MG63 (cell line): ENCODE measurements at regions not wholly inside any gene's neighbourhood (a gene's known extent, or its start where the extent isn't known, plus 50 kb on each side); places are given as distances from the start of the nearest gene placed in this dataset.

ENCODE experiments used
- DNase-seq: peaks from one replicate; pipeline ENCODE4 v3.0.0-alpha.2; 2020
- H3K27me3 ChIP-seq: fragments of 250-450 bp; sonication (Bioruptor Pico); 2 replicates; pipeline ENCODE4 v1.5.1; 2020; ENCODE audit warnings: mild to moderate bottlenecking, moderate library complexity
- H3K36me3 ChIP-seq: fragments of 250-450 bp; sonication (Bioruptor Pico); 2 replicates; pipeline ENCODE4 v1.5.1; 2020; ENCODE audit warnings: mild to moderate bottlenecking, moderate library complexity
- H3K4me3 ChIP-seq: fragments of 250-450 bp; sonication (Bioruptor Pico); 2 replicates; pipeline ENCODE4 v1.5.1; 2020; ENCODE audit warnings: mild to moderate bottlenecking, moderate library complexity
- H3K9me3 ChIP-seq: fragments of 250-450 bp; sonication (Bioruptor Pico); 2 replicates; pipeline ENCODE4 v1.5.1; 2020; ENCODE audit warnings: mild to moderate bottlenecking, moderate library complexity

- peak; percentile 40 for DNase-seq
- no peaks in the 10 kb centered on the region for H3K27me3 ChIP-seq
- no peak overlapping the region for H3K4me3 ChIP-seq
- H3K9me3 ChIP-seq = peaks cover 8% of the 10 kb centered on the region
- no peaks in the 10 kb centered on the region for H3K36me3 ChIP-seq
Measured at GRCh38 chr2:52113338-52113737, 1081.4 kb upstream of the NRXN1 start.

DNA sequence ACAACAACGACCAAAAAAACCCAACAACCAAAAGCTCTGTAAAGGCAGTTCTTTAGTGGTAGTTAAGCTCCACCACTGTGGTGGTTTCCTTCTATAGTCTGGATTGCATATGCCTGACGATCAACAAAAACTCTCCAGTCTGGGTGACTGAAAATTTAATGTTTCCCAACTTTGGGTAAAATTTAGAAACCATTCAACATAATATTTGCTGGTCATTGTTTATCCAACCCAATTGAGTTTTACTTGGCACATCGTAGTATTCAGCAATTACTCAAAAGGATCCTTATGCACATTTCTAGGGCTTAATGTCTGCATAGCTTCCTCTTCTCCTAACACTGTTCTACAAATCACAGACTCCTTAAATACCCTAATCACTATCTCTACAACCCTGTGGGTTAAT is 1080.2 kb upstream of the NRXN1 start:
- DNase-seq = no peak
- no peak overlapping the region for H3K4me3 ChIP-seq

GRCh38 chr2:52107124-52107523 is 1075.2 kb upstream of the NRXN1 start:
- no peaks in the 10 kb centered on the region for H3K27me3 ChIP-seq
- H3K36me3 ChIP-seq = no peaks in the 10 kb centered on the region
- no peak for DNase-seq
- H3K4me3 ChIP-seq = no peak overlapping the region
- peaks cover 5% of the 10 kb centered on the region for H3K9me3 ChIP-seq

More for the DNA sequence above, 1080.2 kb upstream of the NRXN1 start:
- Histone ChIP-seq H3K27me3 (no peaks in the 10 kb centered on the region), H3K36me3 (no peaks in the 10 kb centered on the region), H3K9me3 (peaks cover 8% of the 10 kb centered on the region)

DNA sequence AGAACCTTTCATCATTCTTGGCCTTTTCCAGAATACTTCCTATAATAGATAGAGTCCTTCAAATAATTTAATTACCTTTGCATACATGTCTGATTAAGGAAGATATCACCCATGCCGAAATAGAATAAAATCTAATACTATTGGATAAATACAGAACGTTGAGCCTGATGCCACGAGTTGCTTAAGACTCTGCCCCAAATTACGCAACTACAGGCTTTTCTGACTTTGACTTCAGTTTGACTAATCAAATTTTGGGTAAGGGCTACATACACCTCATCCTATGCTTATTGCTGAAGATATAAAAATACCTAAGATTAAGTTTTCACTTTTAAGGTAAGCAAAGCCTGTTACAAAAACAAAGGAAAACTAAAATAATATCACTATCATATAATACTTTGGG is 1065.1 kb upstream of the NRXN1 start:
- Histone ChIP-seq H3K4me3 (no peak overlapping the region), H3K36me3 (no peaks in the 10 kb centered on the region), H3K27me3 (no peaks in the 10 kb centered on the region), H3K9me3 (no peaks in the 10 kb centered on the region)
- no peak for DNase-seq

DNA sequence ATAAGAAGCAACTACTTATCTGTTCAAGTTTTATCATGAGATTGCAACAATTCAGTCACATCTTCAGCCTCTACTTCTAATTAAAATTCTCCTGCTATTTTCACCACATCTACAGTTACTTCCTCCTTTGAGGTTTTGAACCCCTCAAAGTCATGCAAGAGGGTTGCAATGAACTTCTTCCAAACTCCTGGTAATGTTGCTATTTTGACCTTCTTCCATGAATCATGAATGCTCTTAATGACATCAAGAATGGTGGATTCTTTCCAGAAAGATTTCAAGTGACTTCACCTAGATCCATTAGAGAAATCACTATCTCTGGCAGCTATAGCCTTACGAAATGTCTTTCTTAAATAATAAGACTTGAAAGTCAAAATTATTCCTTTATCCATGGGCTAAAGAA is 1052.8 kb upstream of the NRXN1 start:
- no peaks in the 10 kb centered on the region for H3K27me3 ChIP-seq
- no peaks in the 10 kb centered on the region; the same call in 1 of the 2 replicates for H3K9me3 ChIP-seq
- no peaks in the 10 kb centered on the region for H3K36me3 ChIP-seq
- no peak overlapping the region for H3K4me3 ChIP-seq
- no peak for DNase-seq

- Histone ChIP-seq H3K36me3 (no peaks in the 10 kb centered on the region), H3K4me3 (no peak overlapping the region), H3K27me3 (no peaks in the 10 kb centered on the region), H3K9me3 (no peaks in the 10 kb centered on the region; the same call in 1 of the 2 replicates)
- no peak for DNase-seq
Measured at GRCh38 chr2:52083214-52083613, 1051.3 kb upstream of the NRXN1 start.

DNA sequence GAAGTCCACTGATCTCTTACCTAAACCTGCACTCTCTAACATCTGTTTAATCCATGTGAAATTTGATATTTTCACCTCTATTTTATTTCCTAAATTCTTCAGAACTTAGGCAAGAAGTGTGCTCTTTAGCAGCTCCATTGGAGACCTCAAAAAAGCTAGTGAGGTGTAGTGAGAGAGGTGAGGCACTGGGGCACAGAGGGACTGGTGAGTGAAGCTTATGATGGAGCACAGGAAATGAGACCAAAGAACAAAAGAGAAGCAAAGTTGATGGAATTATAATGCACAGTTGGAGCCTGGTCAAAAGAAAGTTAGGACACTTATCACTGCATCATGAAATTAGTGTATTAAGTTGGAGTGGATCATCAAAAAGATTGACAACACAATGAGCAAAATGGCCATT is 1050.7 kb upstream of the NRXN1 start:
- Histone ChIP-seq H3K4me3 (no peak overlapping the region), H3K27me3 (no peaks in the 10 kb centered on the region), H3K36me3 (no peaks in the 10 kb centered on the region), H3K9me3 (no peaks in the 10 kb centered on the region; the same call in 1 of the 2 replicates)
- no peak for DNase-seq

- H3K36me3 ChIP-seq = no peaks in the 10 kb centered on the region
- H3K4me3 ChIP-seq = no peak overlapping the region
- H3K9me3 ChIP-seq = no peaks in the 10 kb centered on the region; the same call in 1 of the 2 replicates
- DNase-seq = no peak
- no peaks in the 10 kb centered on the region for H3K27me3 ChIP-seq
Measured at GRCh38 chr2:52079602-52080001, 1047.7 kb upstream of the NRXN1 start.

- no peaks in the 10 kb centered on the region for H3K36me3 ChIP-seq
- no peaks in the 10 kb centered on the region for H3K27me3 ChIP-seq
- DNase-seq = no peak
- no peaks in the 10 kb centered on the region for H3K9me3 ChIP-seq
- no peak overlapping the region for H3K4me3 ChIP-seq
Measured at GRCh38 chr2:52077159-52077558, 1045.2 kb upstream of the NRXN1 start.

DNA sequence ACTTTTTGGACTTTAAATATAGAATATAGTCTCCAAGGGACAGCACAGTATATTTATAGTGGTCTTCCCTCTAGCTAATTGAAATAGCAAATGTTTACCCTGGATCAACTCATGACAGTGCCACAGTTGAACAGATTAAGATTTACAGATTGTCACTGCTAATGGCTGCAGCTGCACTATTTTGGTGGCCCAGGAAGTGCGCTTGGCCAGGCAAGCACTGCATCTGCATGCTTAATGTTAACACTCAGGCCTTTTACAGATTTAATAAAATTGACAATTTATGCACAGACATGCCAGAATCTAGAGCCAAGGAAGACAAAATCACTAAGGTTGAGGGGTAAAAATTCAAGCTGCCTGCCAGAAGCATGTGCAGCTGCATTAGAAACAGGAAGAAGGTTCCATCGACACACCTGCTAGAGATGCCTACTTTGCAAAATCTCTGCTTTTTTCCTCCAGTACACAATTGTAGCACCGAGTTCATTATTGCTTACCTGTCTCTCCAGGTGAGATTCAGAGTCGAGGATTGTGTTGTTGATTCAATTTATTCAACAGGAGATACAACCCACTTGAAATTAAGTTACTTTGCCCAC is 1042.3 kb upstream of the NRXN1 start:
- DNase-seq = no peak
- Histone ChIP-seq H3K4me3 (no peak overlapping the region), H3K9me3 (no peaks in the 10 kb centered on the region), H3K36me3 (no peaks in the 10 kb centered on the region), H3K27me3 (no peaks in the 10 kb centered on the region)

DNA sequence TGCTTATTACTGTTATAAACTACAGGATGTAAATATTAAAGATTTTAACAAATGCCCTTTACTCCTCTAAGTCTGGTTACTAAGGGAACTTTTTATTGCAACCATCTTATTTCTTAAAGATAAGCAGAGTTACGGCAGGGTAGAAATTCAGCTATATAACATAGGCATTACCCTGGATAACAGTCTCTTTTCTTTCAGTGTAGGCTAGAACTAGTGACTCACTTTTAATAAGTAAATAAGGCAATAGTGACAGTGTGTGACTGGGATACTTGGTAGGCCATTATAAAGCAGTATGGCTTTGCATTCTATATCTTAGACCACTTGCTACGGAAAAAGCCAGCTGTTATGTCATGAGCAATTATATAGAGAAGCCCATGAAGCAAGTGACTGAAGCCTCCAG is 1041.0 kb upstream of the NRXN1 start:
- H3K9me3 ChIP-seq = no peaks in the 10 kb centered on the region
- DNase-seq = no peak
- no peaks in the 10 kb centered on the region for H3K36me3 ChIP-seq
- no peaks in the 10 kb centered on the region for H3K27me3 ChIP-seq
- no peak overlapping the region for H3K4me3 ChIP-seq

DNA sequence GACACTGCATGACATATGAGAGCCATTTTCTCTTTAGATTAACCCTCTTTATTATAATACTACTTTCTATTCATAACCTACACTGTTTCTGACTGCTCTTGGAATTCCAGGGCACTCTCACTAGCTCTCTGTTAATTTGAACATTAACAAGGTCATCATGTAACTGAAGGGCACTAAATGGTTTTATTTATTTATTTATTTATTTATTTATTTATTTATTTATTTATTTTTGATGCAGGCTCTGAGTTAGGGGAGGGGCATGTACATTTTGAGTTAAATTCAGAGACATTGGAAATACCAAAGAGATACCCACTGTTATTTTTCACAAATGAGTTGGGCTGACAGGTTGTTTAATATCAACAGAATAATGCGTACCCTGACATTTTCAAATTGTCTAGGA is 1038.7 kb upstream of the NRXN1 start:
- Histone ChIP-seq H3K36me3 (no peaks in the 10 kb centered on the region), H3K4me3 (no peak overlapping the region), H3K27me3 (no peaks in the 10 kb centered on the region), H3K9me3 (no peaks in the 10 kb centered on the region)
- DNase-seq = no peak

DNA sequence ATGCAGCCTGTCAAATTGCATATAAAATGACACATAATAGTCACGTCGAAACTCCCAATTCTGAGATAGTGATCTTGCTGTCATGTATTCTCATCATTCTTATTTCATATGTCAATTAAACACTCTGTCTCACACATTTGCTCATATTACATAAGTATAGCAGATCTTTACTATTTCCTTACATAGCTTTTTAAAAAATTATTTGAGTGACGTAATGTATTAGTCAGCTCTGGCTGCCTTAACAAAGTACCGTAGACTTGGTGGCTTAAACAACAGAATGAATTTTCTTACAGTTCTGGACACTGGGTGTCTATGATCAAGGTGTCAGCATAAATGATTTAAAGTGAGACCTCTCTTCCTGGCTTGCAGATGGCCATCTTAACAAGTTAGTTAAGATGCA is 1032.3 kb upstream of the NRXN1 start:
- no peaks in the 10 kb centered on the region for H3K9me3 ChIP-seq
- H3K36me3 ChIP-seq = no peaks in the 10 kb centered on the region
- H3K4me3 ChIP-seq = no peak overlapping the region
- no peaks in the 10 kb centered on the region for H3K27me3 ChIP-seq
- DNase-seq = no peak

GRCh38 chr2:52054824-52055223 is 1022.9 kb upstream of the NRXN1 start:
- 0 out of 2 replicates have a peak, but pooled peaks cover 2% of the 10 kb centered on the region for H3K9me3 ChIP-seq
- no peaks in the 10 kb centered on the region for H3K36me3 ChIP-seq
- DNase-seq = no peak
- no peaks in the 10 kb centered on the region for H3K27me3 ChIP-seq
- no peak overlapping the region for H3K4me3 ChIP-seq

- Histone ChIP-seq H3K9me3 (no peaks in the 10 kb centered on the region), H3K27me3 (no peaks in the 10 kb centered on the region), H3K36me3 (no peaks in the 10 kb centered on the region), H3K4me3 (no peak overlapping the region)
- no peak for DNase-seq
Measured at GRCh38 chr2:52036853-52037252, 1004.9 kb upstream of the NRXN1 start.

DNA sequence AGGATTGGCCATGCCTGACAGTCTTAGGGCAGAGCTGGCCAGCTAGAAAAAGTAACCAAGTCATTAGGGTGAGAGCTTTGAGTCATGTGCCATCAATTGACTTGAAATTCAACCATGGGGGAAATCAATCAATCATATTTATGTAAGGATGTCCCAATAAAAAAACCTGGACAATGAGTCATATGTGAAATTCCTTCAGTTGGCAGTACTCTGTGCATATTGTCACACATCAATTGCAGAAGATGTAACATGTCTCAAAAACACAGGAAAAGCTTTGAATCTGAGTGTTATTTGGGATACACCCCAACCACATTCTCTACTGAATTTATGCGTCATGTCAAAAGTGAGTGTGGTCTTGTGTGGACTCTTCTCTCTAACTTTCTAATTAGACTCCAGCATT is 1004.1 kb upstream of the NRXN1 start:
- Histone ChIP-seq H3K9me3 (no peaks in the 10 kb centered on the region), H3K36me3 (no peaks in the 10 kb centered on the region), H3K4me3 (no peak overlapping the region), H3K27me3 (no peaks in the 10 kb centered on the region)
- no peak for DNase-seq

- Histone ChIP-seq H3K9me3 (no peaks in the 10 kb centered on the region), H3K36me3 (no peaks in the 10 kb centered on the region), H3K4me3 (no peak overlapping the region), H3K27me3 (no peaks in the 10 kb centered on the region)
- DNase-seq = no peak
Measured at GRCh38 chr2:52035391-52035790, 1003.5 kb upstream of the NRXN1 start.

DNA sequence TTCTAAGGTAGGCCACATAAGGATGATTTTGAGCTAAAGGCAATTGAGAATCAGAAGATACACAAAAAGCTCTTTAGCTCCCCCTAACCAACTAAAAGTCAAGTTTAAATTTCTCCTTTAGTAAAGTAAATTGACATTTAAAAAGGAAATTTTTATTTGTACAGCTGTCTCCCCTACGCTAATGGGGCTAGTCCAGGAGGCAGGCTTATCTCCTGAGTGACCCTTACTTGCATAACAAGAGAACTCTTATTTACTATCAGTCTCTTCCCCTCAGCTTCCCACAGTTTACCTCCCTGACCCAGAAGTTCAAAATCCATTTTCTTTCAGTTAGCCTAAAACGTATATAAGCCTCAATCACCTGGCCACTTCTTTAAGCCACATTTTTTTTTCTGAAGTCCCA is 1002.8 kb upstream of the NRXN1 start:
- no peak overlapping the region for H3K4me3 ChIP-seq
- no peaks in the 10 kb centered on the region for H3K27me3 ChIP-seq
- DNase-seq = no peak
- H3K9me3 ChIP-seq = no peaks in the 10 kb centered on the region
- H3K36me3 ChIP-seq = no peaks in the 10 kb centered on the region

DNA sequence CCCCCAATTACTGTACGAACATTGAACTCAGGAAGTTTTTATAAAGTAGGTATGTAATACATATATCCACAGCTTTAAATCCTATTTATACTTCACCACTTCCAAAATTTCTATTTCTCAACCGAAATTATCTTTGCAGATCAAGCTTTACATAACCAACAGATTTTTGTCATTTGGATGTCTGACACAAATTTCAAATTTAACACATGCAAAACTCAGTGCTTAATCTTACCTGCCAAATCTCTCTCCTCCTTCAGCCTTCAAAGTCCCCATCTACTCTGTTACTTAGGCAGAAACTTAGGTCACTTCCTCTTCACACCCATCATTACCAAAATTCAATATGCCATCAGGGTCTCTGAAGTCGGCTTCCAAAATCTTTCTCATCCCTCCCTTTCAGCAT is 990.1 kb upstream of the NRXN1 start:
- no peaks in the 10 kb centered on the region for H3K9me3 ChIP-seq
- H3K4me3 ChIP-seq = no peak overlapping the region

More for the DNA sequence above, 990.1 kb upstream of the NRXN1 start:
- no peak for DNase-seq
- H3K36me3 ChIP-seq = no peaks in the 10 kb centered on the region
- no peaks in the 10 kb centered on the region for H3K27me3 ChIP-seq
